SK-N-DZ (cell line): ENCODE measurements at regions not wholly inside any gene's neighbourhood (a gene's known extent, or its start where the extent isn't known, plus 50 kb on each side); places are given as distances from the start of the nearest gene placed in this dataset.
"Not testable (repeated sequence)": the region's sequence is repeated elsewhere in the genome, so short reads cannot be mapped to it uniquely, and the experiment has no call there.

Experiments
- DNase-seq: peaks from one replicate; pipeline ENCODE4 v3.0.0-alpha.2; 2015; ENCODE audit warnings: low spot score

GRCh38 chr11:87971354-87971753 is 203.9 kb downstream of the RAB38 start:
- DNase-seq = no peak

- DNase-seq = no peak
Measured at GRCh38 chr11:87970762-87971161, 204.5 kb downstream of the RAB38 start.

- no peak for DNase-seq
Measured at GRCh38 chr11:87967459-87967858, 207.8 kb downstream of the RAB38 start.

GRCh38 chr11:87966694-87967093 is 208.5 kb downstream of the RAB38 start:
- no peak for DNase-seq

GRCh38 chr11:87966216-87966615 is 209.0 kb downstream of the RAB38 start:
- no peak for DNase-seq

- no peak for DNase-seq
Measured at GRCh38 chr11:87961606-87962005, 213.6 kb downstream of the RAB38 start.

GRCh38 chr11:87957961-87958360 is 217.3 kb downstream of the RAB38 start:
- no peak for DNase-seq

- no peak for DNase-seq
Measured at GRCh38 chr11:87954476-87954875, 220.8 kb downstream of the RAB38 start.

GRCh38 chr11:87942786-87943185 is 232.5 kb downstream of the RAB38 start:
- DNase-seq = no peak

- DNase-seq = no peak
Measured at GRCh38 chr11:87934182-87934581, 241.1 kb downstream of the RAB38 start.

- DNase-seq = peak; percentile 12
Measured at GRCh38 chr11:87926250-87926970, 248.8 kb downstream of the RAB38 start.

- DNase-seq = no peak
Measured at GRCh38 chr11:87924125-87924524, 251.1 kb downstream of the RAB38 start.

GRCh38 chr11:87917111-87917510 is 258.1 kb downstream of the RAB38 start:
- DNase-seq = no peak

GRCh38 chr11:87909178-87909577 is 266.1 kb downstream of the RAB38 start:
- DNase-seq = no peak

GRCh38 chr11:87908086-87908485 is 267.2 kb downstream of the RAB38 start:
- peak; percentile 100 for DNase-seq

GRCh38 chr11:87903345-87903744 is 271.9 kb downstream of the RAB38 start:
- no peak for DNase-seq

- DNase-seq = peak; percentile 72
Measured at GRCh38 chr11:87901341-87901740, 273.9 kb downstream of the RAB38 start.

- DNase-seq = no peak
Measured at GRCh38 chr11:87897921-87898320, 277.3 kb downstream of the RAB38 start.

GRCh38 chr11:87897071-87897470 is 278.2 kb downstream of the RAB38 start:
- no peak for DNase-seq

GRCh38 chr11:87894961-87895360 is 280.3 kb downstream of the RAB38 start:
- no peak for DNase-seq

GRCh38 chr11:87892291-87892690 is 283.0 kb downstream of the RAB38 start:
- peak; percentile 67 for DNase-seq

GRCh38 chr11:87889126-87889525 is 286.1 kb downstream of the RAB38 start:
- no peak for DNase-seq

GRCh38 chr11:87885084-87885483 is 290.2 kb downstream of the RAB38 start:
- DNase-seq = not testable (repeated sequence)

GRCh38 chr11:87879118-87879517 is 296.1 kb downstream of the RAB38 start:
- DNase-seq = no peak
